AG04450 (cell line): ENCODE measurements at regions not wholly inside any gene's neighbourhood (a gene's known extent, or its start where the extent isn't known, plus 50 kb on each side); places are given as distances from the start of the nearest gene placed in this dataset.

Experiments used
- CTCF ChIA-PET: fragments of 300-600, 350-600 bp; formaldehyde crosslinking; extraction: SDS; loops from one replicate; lab custom pipeline; 2022; ENCODE audit warnings: antibody characterized with exemption, inconsistent platforms; lab: Charles Lee
- POLR2A ChIA-PET: fragments of 350-600 bp; formaldehyde crosslinking; extraction: SDS; loops from one replicate; lab custom pipeline; 2021; ENCODE audit warnings: antibody characterized with exemption, inconsistent platforms; lab: Yijun Ruan, JAX
- DNase-seq: peaks from one replicate; pipeline ENCODE4 v3.0.0-alpha.2; 2011; ENCODE audit warnings: low read depth, low spot score
- H3K27ac ChIP-seq: one replicate; pipeline ENCODE4 v1.5.1; 2012; ENCODE audit warnings: low read depth, low read length, control low read depth
- H3K27me3 ChIP-seq: one replicate; pipeline ENCODE4 v1.6.0; 2012; ENCODE audit warnings: low read length; ENCODE audit not compliant: control insufficient read depth, insufficient read depth
- H3K4me3 ChIP-seq: 2 replicates; pipeline ENCODE4 v1.5.1; 2011; ENCODE audit warnings: mild to moderate bottlenecking, low read depth, low read length, control low read depth
- H3K9me3 ChIP-seq: 2 replicates; pipeline ENCODE4 v1.5.1; 2012; ENCODE audit warnings: low read length; ENCODE audit not compliant: control insufficient read depth, insufficient read depth
- CTCF ChIP-seq: IDR thresholded peaks from 2 replicates; pipeline ENCODE4 v1.5.1; 2011; ENCODE audit warnings: low read depth, low read length, control low read depth, inconsistent platforms

DNA sequence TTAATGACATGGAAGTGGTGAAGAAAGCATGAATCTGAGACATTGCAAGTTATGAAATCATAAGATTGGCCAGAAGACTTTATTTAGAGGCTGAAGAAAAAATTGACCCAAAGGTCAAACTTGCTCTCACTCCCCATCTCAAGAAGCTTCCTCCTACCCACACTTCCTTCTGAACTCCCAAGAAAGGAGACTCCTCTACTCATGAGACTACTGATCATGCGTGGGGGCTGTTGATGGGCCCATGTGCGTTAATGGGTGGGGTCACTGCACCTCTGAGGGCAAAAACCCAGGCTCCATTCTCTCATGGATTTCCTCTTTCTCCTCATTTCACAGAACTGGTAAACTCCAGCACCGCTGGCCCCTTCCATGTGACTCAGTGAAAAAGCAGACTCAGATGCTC lies 470.6 kb upstream of the ARID1B start:
- ChIA-PET CTCF (no interaction called here), POLR2A (no interaction called here)
- Histone ChIP-seq H3K4me3 (no peak overlapping the region), H3K27ac (no peak overlapping the region), H3K9me3 (no peaks in the 10 kb centered on the region), H3K27me3 (no peaks in the 10 kb centered on the region)
- no peak for TF ChIP-seq CTCF
- DNase-seq, result no peak

DNA sequence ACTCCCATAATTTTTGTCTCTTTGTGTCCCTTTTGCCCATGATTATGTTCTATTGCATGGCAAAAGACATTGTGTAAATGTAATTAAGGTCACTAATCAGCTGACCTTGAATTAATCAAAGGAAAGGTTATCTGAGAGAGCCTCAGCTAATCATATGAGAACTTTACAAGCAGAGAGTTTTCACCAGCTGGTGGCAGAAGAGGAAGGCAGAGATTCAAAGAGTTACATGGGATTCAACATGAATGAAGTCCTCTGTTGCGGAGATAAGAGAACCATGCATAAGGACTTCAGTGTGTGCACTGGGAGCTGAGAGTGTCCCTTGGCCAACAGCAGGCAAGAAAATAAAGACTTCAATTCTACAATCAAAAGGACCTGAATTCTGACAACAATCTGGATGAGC lies 494.1 kb upstream of the ARID1B start:
- H3K27ac ChIP-seq, result no peak overlapping the region
- no peak for DNase-seq
- no peak overlapping the region for H3K4me3 ChIP-seq
- no peaks in the 10 kb centered on the region for H3K27me3 ChIP-seq
- POLR2A ChIA-PET, result no interaction called here
- H3K9me3 ChIP-seq, result no peaks in the 10 kb centered on the region
- CTCF ChIA-PET, result no interaction called here
- TF ChIP-seq CTCF, result no peak

GRCh38 chr6:156282087-156282486 lies 495.1 kb upstream of the ARID1B start:
- ChIA-PET POLR2A (no interaction called here), CTCF (no interaction called here)
- H3K9me3 ChIP-seq, result no peaks in the 10 kb centered on the region
- TF ChIP-seq CTCF, result no peak
- DNase-seq, result no peak
- H3K27ac ChIP-seq, result no peak overlapping the region
- H3K4me3 ChIP-seq, result no peak overlapping the region
- H3K27me3 ChIP-seq, result no peaks in the 10 kb centered on the region

DNA sequence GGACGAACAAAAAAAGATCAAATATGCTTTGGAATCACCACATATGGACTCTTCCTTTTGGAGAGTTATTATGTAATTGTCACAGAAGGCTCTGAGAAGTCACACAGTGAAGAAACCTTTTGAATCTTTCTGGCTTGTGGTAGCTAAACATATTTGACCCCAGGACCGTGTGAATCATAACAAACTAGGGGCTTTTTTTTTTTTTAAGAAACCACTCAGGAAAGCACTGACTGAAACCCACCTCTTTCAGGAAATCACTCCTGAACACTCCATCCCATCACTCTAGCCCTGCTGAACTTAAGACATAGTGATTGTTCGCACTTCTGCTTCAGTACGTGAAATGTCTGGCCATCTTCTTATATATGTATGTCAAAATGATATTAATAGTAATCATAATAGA lies 495.9 kb upstream of the ARID1B start:
- no peaks in the 10 kb centered on the region for H3K9me3 ChIP-seq
- TF ChIP-seq CTCF, result no peak
- no peak overlapping the region for H3K4me3 ChIP-seq
- POLR2A ChIA-PET, result no interaction called here
- H3K27me3 ChIP-seq, result no peaks in the 10 kb centered on the region
- CTCF ChIA-PET, result no interaction called here
- no peak overlapping the region for H3K27ac ChIP-seq
- DNase-seq, result no peak

GRCh38 chr6:156280065-156280464 lies 497.1 kb upstream of the ARID1B start:
- ChIA-PET CTCF (no interaction called here), POLR2A (no interaction called here)
- no peaks in the 10 kb centered on the region for H3K9me3 ChIP-seq
- TF ChIP-seq CTCF, result no peak
- no peak for DNase-seq
- no peaks in the 10 kb centered on the region for H3K27me3 ChIP-seq
- H3K27ac ChIP-seq, result no peak overlapping the region
- H3K4me3 ChIP-seq, result no peak overlapping the region
